NCI-H1105 treated with DMSO at 0.1 percent for 48 hours (cell line): ENCODE measurements at regions not wholly inside any gene's neighbourhood (a gene's known extent, or its start where the extent isn't known, plus 50 kb on each side); places are given as distances from the start of the nearest gene placed in this dataset.
"Not testable (repeated sequence)": the region's sequence is repeated elsewhere in the genome, so short reads cannot be mapped to it uniquely, and the experiment has no call there.

ENCODE experiments used
- DNase-seq: peaks from one replicate; lab custom pipeline; 2025; lab: John Stamatoyannopoulos, UW

DNA sequence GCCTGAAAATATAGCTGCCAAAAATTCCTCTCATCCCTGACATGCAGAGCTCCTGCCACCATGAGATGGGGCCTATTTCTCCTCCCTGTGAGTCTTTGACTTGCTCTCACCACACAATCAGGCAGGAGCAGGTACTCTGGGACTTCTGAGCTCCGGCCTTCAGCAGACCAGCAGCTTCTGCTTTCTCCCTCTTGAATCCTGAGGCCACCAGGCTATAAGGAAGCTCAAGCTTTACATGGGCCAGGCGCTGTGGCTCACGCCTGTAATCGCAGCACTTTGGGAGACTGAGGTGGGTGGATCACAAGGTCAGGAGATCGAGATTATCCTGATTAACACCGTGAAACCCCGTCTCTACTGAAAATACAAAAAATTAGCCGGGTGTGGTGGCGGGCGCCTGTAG, 238.7 kb upstream of the RREB1 start:
- no peak for DNase-seq

DNA sequence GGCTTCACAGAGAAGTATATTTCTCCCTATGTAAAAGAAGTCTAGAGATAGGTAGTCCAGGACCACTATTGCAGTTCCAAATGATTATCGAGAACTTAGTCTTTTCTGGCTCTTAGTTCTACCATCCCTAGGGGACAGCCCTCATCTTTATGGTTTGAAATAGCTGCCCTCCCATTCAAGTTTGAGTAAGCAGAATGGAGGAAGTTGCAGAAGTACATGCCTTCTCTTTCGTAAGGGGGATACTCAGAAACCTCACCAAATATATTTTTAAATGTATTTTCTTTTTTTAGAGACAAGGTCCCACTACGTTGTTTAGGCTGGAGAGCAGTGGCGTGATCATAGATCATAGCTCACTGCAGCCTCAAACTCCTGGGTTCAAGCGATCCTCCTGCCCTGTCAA, 236.8 kb upstream of the RREB1 start:
- no peak for DNase-seq

DNA sequence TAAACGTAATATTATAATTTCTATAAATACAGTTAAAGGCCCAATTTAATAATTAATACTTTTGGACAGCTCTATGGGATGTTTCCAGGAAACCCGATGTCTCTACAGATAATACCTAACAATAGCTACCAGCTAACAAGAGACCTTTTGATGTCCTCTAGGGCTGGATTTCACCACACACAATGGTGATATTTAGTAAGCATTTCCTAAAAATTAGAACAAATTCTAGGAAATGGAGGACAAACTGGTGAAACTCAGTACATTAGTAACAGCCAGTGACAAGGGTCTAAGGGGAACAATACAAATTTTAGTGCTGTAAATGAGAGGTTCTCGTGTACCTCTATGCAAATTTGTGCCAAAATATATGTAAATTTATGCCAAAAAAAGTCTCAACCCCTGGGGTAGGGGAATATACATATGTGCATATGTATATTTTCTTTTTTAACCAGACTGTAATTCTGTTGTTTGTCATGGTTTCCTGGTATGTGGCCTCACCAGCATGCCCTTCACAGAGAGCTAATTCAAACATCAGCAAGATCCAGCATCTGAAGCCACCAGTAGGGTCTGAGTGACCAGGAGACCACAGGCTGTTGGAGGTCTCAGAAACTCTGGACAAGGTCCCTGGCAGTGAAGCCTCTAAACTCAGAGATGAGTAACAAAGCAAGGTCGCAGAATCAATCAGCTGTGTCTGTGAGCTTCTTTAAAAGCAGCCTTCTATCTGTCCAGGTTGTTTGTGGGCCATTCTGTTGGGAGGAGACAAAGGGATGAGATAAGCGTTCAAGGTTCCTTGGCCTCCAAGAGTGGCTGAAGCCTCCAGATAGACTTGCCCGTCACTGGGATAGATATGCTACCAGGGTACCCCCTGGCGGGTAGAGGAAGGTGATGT, 235.1 kb upstream of the RREB1 start:
- no peak for DNase-seq

DNA sequence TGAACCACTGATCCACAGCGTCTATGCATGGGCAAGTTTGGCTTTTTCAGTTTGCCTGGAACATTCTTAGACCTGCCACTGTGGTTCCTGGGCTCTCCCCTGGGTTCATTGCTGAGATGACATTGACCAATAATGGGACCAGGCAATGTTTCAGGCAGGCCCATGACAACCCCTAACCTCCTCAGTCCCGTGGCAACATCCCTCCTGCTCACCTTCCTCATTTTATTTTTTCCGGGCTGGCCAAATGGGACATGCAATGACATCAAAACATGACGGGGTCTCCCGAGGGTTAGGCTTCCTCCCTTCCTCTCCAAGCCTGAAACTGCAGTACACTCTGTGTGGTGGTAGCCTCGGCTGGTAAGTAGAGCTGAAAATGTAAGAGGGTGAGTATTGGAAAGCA, 234.0 kb upstream of the RREB1 start:
- DNase-seq: no peak

DNA sequence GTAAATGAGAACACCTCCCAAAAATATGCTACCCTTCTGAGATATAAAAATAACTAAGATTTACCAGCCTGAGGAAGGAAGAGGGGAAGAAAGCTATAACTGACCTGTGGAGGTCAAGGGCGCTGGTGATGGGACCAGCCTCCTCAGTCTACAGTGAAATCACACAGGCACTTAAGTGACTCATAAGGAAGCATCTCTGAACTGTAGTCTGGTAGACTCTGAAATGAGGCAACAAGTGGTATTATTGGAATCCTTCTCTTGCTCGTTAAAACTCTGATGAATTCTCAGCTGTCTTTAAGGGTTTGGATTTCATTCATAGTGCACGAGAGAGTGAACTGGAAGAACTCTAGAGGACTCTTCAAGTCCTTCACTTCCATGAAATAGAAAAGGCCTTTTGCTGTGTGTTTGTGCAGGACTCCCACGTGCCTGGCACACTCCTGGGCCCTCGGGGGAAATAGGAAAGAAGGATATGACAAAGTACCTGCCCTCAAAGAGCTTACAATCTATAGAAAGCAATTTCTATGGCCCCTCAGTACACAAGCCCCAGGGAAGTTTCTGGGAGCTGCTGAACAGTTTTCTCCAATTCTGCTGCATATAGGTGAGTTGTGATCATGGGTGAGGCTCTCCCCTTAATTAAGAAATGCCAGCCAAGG, 231.8 kb upstream of the RREB1 start:
- no peak for DNase-seq

DNA sequence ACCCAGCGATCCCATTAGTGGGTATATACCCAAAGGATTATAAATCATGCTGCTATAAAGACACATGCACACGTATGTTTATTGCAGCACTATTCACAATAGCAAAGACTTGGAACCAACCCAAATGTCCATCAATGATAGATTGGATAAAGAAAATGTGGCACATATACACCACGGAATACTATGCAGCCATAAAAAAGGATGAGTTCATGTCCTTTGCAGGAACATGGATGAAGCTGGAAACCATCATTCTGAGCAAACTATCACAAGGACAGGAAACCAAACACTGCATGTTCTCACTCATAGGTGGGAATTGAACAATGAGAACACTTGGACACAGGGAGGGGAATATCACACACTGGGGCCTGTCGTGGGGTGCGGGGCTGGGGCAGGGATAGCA, 230.0 kb upstream of the RREB1 start:
- DNase-seq: not testable (repeated sequence)

DNA sequence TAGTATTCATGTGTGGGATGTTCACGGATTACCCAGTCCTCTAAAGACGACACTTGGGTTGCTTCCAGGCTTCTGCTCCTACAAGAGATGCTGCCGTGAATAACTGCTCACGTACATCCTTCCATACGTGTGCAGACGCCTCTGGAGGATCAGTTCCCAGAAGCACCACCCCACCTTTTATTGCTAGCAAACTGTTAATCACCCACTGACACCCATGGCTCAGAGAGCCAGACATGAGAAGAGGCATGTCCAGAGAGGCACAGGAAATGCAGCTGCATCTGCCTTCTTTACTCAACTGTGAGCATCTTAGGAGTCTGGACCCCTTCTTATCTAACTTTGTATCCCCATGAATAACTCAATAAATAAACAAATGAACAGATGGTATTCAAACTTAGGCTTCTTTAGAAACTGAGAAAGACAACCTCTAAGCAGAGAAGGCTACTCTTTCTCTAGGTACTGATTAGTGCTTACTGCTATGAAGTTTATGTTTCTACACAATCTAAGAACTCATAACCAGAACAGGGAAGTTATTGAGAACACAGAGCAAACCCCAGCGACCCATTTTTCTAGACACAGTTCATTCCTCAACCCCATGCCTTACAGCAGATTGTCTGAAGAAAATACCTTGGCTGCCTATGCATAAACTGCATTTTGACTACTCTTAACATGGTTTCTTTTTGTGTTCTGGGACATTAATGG, 228.7 kb upstream of the RREB1 start:
- no peak for DNase-seq

DNA sequence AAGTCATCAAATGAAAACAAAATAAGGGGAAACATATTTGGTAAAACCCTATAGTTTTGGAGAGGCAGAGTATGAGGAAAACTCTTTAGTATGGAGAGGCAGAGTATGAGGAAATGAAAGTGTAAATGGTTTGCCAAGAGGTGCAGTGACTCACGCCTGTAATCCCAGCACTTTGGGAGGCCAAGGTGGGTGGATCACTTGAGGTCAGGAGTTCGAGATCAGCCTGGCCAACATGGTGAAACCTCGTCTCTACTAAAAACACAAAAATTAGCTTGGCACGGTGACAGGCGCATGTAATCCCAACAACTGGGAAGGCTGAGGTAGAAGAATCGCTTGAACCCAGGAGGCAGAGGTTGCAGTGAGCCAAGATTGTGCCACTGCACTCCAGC, 228.2 kb upstream of the RREB1 start:
- DNase-seq: not testable (repeated sequence)

DNA sequence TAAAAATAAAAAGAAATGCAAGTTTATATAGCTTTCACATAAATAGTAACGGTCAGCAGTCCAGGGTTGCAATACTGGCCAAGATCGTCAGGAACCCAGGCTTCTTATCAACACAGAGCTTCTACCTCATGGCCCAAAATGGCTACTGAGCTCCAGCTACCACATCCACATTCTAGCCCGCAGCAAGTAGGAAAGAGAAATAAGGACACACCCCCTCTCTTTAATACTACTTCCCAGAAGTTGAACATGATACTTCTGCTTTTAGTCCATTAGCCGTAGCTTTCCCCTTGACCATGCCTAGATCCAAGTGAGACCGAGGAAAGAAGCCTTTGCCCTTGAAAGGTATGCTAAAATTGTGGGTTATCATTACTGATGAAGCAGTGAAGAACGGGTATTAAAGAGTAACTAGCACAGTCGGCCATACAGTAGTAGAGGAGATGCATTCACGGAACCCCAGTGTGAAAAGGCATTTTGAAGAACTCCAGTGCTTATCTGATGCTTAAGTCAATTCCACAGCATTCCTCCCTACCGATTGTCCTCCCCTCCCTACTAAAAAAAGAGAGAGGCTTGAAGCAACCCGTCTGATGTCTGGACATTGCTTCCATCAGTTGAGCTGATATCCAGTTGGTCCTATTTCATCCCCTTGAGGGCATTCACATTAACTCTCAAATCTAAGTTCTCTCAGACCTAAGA, 226.9 kb upstream of the RREB1 start:
- DNase-seq: no peak

DNA sequence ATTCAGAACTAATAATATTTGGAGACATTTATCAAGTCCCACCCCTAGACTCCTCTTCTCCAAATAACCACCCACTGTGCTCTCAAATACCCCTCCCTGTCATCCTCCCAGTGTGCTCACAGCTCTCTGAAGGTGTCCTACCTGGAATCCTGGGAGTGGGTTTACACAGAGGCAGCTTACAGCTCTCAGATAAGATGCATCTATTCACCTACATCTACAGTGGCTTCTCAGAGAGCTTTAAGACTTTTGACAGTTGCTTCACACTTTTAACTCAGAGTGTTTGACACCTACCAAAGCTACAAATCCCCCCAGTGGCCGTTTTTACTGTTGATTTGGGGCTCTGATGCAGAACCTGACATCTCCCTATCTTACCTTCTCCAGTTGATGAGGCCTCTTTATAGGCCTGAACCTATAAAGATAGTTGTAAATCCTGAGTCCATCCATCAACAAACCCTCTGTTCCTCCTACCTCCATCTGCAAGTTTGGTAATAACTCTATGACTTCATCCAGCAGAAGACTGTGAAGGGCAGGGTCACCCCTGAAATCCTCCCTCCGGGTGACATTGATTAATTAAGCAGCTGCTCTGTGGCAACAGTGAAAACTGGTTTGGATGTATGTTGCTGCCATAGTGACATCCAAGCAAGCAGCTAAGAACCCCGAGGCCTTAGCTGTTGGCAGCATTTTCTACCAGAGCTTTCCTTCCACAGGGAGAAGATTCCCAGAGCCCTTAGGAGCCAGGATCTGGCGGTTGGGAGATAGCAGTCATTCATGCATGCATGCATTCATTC, 226.1 kb upstream of the RREB1 start:
- DNase-seq: no peak

DNA sequence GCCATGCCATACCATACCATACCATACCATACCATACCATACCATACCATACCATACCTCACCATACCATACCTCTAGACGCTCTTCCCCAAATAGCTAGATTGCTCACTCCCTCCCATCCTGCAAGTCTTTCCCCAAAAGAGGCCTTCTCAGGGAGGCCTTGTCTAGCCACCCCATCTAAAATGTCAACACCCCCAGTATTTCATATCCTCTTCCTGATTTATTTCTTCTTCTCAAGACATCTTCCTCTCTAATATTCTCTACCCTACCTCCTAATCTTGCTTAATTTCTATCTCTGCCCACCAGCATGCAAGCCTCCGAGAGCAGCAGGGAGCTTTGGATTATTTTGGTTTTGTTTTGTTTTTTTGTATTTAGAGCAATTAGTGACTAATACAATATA, 225.2 kb upstream of the RREB1 start:
- DNase-seq: no peak

DNA sequence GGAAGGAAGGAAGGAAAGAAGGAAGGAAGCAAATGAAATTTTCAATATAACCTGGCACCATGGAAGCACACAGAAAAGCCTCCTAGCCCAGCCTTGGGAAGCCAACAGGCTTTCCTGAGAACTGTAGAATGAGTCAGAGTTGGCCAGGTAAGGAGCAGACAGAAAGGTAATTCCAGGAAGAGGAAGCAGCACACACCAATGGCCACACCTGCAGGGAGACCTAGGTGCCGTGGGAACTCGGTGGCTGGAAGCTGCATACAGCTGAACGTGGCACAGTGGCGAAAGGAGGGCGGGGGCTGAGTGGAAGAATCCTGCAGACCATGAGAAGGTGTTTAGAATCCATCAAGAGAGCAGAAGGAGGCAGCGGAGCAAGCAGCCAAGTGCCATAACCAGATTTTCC, 224.8 kb upstream of the RREB1 start:
- no peak for DNase-seq

DNA sequence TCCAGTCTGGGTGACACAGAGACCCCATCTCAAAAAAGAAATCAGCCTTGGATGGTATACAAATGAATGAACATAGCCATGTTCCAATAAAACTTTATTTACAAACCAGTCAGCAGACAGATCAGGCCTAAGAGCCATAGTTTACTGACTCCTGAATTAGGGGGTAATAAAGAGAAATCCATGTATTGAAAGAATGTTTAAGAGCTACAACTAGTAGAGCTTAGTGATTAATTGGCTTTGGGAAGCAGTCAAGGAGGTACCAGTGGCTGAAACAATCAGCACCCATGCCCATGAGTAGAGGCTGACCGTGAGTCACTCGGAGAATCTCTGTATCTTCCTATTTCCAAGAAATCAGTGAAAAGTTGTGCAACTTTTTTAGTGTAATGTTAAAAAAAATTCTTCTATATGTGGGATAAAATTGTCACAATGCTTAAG, 223.6 kb upstream of the RREB1 start:
- DNase-seq: no peak

DNA sequence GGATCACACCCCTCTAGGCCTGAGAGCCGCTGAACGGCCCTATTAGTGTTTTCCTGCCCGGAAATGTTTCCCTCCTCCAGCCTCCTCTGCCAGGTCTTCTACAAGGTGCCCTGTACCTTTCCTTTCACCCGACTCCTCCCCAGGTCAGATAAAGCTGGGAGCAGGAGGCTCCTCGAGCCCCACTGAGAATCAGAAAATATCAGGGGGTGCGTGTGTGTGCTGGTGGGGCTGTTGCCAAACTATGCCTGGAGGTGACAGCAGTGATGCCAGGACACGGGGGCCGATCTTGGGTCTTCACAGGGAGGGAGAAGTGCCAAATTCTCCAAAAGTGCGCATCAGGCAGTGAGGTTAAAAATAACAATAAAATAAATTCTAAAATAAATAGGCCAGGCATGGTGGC, 222.8 kb upstream of the RREB1 start:
- DNase-seq: no peak

DNA sequence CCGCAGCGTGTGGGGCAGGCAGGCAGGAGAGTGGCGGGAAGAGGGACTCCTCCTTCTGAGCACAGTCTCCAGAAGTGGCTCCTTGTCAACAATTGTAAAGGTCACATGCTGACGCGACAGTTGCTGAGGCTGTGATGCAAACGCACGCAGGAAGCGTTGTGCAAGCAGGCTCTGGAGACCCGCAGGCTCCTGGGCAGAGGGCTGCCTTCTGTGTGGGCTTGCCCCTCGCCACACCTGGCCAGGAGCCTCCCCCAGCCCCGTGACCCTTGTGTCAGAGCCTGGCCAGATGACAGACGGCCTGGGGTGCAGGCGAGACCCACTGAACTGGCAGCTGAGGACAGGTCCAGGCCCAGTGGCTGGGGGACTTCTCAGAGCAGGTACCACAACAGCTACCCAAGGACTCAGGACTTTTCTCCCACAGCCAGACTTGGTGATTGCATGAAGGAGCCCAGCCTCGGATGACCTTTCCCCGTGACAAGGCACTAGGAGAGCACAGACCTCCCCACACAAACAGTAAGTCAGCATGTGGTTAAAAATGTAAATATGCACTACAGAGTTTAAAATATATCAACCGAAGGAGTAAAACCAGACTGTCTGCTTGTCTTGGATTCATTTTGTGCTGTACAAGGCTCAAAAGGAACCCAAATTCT, 222.1 kb upstream of the RREB1 start:
- no peak for DNase-seq

DNA sequence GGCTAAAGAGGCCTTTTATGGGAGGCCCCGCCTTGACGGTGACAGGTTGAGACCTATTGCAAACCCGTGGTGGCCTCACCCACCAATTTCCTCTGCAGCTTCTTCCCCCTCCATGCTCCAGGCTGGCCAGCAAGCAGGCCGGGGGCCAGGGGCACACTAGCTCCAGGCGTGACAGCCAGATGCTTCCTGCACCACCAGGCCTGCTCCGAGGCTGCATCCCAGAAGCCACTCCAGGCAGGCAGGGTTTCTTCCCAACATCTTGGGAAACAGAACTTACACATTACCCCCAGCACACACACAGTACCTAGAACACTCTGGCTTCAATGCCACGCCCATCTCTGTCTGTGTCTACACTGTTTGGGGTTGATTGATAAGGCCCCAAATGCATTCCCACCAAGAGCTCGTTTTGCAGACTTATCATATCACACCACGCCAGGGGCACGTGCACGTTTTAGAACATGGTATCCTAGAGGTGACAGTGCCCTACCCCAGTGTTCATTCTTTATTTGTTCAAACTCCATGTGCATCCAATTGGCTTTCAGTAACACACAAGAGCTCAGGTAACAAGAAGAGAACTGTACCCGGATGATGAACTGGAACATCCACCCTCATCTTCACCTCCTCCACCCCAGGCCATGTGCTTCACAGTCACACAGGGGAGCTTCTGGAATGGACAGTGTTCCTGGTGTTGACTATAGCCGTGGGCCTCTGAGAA, 221.4 kb upstream of the RREB1 start:
- DNase-seq: no peak

DNA sequence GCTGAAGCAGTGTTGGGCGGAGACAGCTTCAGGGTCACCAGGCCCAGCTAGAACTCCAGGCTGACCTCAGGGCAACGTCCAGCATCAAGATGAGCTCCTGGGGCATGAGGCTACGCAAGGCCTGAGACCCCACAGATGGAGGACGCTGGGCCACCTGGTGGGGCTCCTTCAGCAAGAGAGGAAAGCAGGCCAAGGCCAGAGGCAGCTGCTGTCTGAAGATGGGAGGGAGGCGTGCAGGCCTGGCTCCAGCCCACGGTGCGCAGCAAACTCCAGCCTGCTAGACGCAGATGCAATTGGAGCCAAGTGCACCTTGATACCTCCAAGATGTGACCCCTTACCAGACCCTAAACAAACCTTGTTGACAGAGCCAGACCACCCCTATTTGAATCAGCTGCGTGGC, 220.9 kb upstream of the RREB1 start:
- no peak for DNase-seq

DNA sequence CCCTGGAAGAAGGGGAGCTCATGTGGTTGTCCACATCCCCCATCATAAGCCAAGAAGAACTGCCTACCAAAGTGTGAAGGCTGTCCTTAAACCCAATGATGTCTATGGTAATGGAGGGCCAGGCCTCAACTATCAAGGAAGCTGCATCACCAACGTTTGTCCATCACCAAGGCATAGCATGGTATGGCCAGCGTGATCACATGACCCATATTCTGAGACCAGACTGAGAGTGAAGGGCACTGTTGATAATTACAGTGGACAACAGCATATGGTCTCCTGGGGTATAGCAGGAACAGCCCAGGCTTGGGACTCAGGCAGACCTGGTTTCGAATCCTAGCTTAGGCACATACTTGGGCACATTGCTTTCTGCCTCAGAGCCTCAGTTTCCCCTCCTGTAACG, 218.2 kb upstream of the RREB1 start:
- no peak for DNase-seq

DNA sequence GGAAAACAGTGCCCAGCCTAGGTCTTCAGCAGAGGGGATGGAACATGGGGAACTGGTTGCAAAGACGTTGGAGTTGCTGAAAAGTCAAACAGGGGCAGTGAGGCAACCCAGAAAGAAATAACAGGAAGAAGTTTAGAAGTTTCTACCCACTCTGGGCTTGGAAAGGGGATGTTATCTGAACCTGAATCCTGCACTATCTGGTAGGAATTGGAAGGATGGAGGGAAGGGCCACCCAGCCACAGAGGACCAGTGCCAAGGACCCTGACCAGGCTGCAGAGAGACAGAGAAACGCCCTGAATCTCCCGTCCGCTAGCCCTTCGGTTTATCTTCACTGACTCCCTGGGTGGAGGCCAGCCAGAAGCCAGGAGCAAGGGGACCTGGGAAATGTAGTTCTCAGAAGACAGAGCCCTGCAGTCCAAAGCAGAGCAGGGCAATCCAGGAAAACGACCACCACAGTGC, 217.3 kb upstream of the RREB1 start:
- no peak for DNase-seq

DNA sequence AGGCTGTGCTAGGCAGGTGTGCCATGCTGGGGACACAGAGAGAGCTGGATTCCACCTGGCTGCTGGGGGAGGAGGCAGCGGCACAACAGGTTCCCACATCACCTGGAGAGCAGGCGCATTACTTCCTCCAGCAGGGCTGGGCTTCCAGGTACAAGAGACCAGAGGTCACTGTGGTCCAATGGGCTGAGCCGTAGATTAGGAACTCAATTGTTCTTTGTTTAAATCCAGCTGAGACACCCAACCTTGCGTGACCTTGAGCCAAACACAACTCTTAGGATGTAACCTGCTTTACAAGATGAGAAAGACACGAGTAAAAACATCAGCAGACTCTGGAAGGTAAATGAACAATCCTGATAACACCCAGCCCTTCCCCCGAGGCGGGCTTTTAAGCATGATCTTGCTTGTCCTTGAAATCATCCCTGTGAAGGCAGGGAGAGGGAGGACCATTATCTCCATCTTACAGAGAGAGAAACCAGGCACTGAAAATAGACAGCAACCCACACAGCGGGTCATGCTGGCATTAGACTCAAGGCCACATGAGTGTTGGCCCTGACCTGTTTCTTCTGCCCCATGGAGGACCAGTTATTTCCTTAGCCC, 216.5 kb upstream of the RREB1 start:
- DNase-seq: peak; percentile 53
